M059J (cell line): ENCODE measurements at regions not wholly inside any gene's neighbourhood (a gene's known extent, or its start where the extent isn't known, plus 50 kb on each side); places are given as distances from the start of the nearest gene placed in this dataset.

Source experiments
- DNase-seq: peaks from one replicate; pipeline ENCODE4 v3.0.0-alpha.2; 2012; ENCODE audit warnings: low read depth

- DNase-seq: no peak
Measured at GRCh38 chr2:17069564-17069963, 403.9 kb upstream of the CYRIA start.

- DNase-seq: no peak
Measured at GRCh38 chr2:17068021-17068420, 402.4 kb upstream of the CYRIA start.

- DNase-seq: no peak
Measured at GRCh38 chr2:17065536-17065935, 399.9 kb upstream of the CYRIA start.

GRCh38 chr2:17061028-17061427 lies 395.4 kb upstream of the CYRIA start:
- DNase-seq: no peak

GRCh38 chr2:17059458-17059857 lies 393.8 kb upstream of the CYRIA start:
- no peak for DNase-seq

GRCh38 chr2:17058772-17059402 lies 393.3 kb upstream of the CYRIA start:
- DNase-seq: no peak

GRCh38 chr2:17057109-17058017 lies 391.7 kb upstream of the CYRIA start:
- no peak for DNase-seq

GRCh38 chr2:17056236-17056635 lies 390.6 kb upstream of the CYRIA start:
- no peak for DNase-seq

- no peak for DNase-seq
Measured at GRCh38 chr2:17052001-17052400, 386.4 kb upstream of the CYRIA start.

- DNase-seq: peak; percentile 3
Measured at GRCh38 chr2:17051538-17051937, 385.9 kb upstream of the CYRIA start.

GRCh38 chr2:17043173-17043572 lies 377.5 kb upstream of the CYRIA start:
- peak; percentile 2 for DNase-seq

GRCh38 chr2:17036361-17036760 lies 370.7 kb upstream of the CYRIA start:
- no peak for DNase-seq

GRCh38 chr2:17035010-17035409 lies 369.4 kb upstream of the CYRIA start:
- DNase-seq: peak; percentile 17

GRCh38 chr2:17030047-17030446 lies 364.4 kb upstream of the CYRIA start:
- no peak for DNase-seq

GRCh38 chr2:17012297-17012696 lies 346.7 kb upstream of the CYRIA start:
- DNase-seq: no peak

GRCh38 chr2:17010104-17010503 lies 344.5 kb upstream of the CYRIA start:
- DNase-seq: no peak

GRCh38 chr2:17000184-17000482 lies 334.5 kb upstream of the CYRIA start:
- DNase-seq: no peak

GRCh38 chr2:16999347-17000183 lies 333.9 kb upstream of the CYRIA start:
- DNase-seq: no peak

- no peak for DNase-seq
Measured at GRCh38 chr2:16978301-16978700, 312.7 kb upstream of the CYRIA start.

GRCh38 chr2:16974688-16975087 lies 309.1 kb upstream of the CYRIA start:
- DNase-seq: no peak

- DNase-seq: peak; percentile 15
Measured at GRCh38 chr2:16973586-16974286, 308.1 kb upstream of the CYRIA start.

- DNase-seq: no peak
Measured at GRCh38 chr2:16972276-16972675, 306.6 kb upstream of the CYRIA start.
